ENCODE measurements at regions not wholly inside any gene's neighbourhood (a gene's known extent, or its start where the extent isn't known, plus 50 kb on each side); places are given as distances from the start of the nearest gene placed in this dataset.

GRCh38 chr1:184919892-184920291 lies 54.4 kb downstream of the NIBAN1 start:
- DNase-seq (no peak), ATAC-seq (no peak)
- intact Hi-C loops (cut with DNase I) = no loop called here

DNA sequence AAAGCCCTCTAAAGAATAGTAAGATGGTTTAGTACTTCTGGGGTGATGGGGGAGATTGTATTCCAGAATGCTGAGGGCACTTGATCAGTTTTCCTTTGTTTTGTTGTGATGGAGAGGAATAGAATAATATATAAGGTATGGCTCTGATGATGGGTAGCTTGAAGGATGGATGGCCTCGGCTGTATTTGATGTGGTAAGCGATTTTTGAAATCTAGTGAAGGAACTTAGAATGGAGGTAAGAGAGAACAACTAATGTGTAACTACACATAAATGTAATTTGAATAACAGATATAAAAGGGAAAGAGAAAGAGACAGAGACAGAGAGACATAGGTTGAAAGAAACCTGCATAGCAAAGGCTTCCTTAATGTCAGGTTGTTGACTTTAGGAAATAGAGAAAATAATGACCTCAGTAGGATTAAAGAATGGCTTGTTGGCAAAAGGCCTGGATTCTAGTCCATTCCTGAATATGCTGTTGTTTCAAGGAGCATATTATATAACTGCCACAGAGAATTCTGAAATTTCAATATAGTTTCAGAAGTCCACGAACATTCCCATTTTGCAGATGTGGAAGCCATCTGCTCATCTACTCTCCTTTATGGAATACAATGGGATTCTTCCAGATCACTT lies 58.7 kb downstream of the NIBAN1 start:
- intact Hi-C loops (cut with DNase I) = no loop called here
- ATAC-seq (no peak), DNase-seq (no peak)

DNA sequence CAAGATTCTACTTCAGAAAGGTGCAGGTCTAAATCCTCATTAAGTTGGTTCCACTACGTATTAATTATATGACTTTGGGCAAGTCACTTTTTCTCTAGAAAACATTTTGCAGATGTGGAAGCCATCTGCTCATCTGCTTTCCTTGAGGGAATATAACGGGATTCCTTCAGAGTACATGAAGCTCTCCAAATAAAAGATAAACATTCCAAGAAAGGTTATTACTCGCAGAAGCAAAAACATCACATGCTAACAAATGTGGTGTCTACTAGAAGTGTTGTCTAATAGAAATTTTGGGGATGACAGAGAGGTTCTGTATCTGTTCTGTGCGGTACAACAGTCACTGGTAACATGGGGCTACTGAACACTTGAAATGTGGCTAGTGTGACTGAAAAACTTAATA lies 60.2 kb downstream of the NIBAN1 start:
- ATAC-seq = no peak
- intact Hi-C loops (cut with DNase I) = no loop called here
- DNase-seq = no peak

DNA sequence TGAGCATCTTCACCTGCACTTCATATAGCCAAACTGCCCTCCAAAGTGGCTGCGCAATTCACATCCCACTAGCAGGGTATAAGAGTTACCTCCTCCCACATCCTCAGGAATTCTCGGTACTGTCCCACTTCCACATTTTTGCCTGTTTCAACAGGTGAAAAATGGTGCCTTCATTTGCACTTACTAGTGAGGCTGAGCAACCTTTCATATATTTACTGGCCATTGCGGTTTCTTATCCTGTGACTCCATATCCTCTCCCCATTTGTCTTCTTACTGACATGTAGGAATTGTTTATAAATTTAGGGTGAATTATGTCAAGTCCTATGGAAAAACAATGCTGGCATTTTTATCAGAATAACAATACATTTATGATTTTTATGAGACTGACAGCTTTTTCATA lies 61.9 kb downstream of the NIBAN1 start:
- DNase-seq (no peak), ATAC-seq (no peak)
- intact Hi-C loops (cut with DNase I) = no loop called here

DNA sequence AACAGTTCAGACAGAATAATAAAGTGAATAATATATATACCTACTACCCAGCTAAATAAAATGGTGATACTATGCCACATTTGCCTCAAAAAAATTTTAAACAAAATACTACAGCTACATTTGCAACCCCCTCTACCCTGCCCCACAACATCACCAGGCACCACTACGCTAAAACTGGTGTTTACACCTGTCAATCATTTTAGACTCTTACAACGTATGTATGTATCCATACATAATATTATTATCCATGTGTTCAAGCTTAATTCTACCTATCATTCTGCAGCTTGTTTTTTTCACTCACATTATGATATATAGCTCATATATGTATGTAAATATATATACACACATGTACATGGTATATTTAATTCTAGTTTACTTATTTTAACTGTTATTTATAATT lies 62.5 kb downstream of the NIBAN1 start:
- ATAC-seq (no peak), DNase-seq (no peak)
- intact Hi-C loops (cut with DNase I) = no loop called here

DNA sequence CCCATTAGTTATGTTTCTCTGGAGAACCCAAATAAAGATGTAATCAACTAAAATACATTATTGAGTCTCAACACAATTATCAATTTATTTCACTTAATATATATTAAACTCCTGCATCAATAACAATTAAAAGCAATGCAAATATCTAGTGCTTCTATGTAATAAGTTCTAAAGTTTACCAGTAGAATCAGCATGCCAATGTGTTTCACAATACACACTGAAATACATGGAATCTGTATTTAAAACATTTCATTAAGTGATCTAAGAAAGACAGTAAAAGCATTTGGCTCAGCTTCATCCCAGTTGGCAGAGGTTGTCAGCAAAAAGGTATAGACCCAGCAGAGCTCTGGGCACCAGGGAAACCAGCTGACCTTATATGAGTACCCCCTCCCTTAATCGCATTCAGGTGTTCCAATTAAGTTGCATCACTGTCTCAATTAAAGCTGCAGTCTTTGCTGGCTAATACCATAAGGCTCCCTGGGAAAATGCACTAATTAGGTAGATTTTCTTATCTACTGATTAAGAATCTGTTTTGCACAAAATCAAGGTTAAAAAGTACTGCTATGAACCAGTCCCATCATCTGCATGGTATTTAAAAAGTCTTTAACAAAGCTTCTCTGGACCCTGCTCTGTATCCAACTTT lies 63.1 kb downstream of the NIBAN1 start:
- intact Hi-C loops (cut with DNase I) = no loop called here
- DNase-seq (no peak), ATAC-seq (no peak)

GRCh38 chr1:184910691-184911091 lies 63.6 kb downstream of the NIBAN1 start:
- ATAC-seq (peak; percentile 87 to 93), DNase-seq (peak; percentile 78)
- intact Hi-C loops (cut with DNase I) = no loop called here

- ATAC-seq (no peak), DNase-seq (no peak)
- intact Hi-C loops (cut with DNase I) = no loop called here
Measured at GRCh38 chr1:184910005-184910404, 64.3 kb downstream of the NIBAN1 start.

GRCh38 chr1:184909019-184909418 lies 65.3 kb downstream of the NIBAN1 start:
- DNase-seq (no peak), ATAC-seq (no peak)
- intact Hi-C loops (cut with DNase I) = no loop called here

- ATAC-seq (no peak), DNase-seq (no peak)
- intact Hi-C loops (cut with DNase I) = no loop called here
Measured at GRCh38 chr1:184908506-184908905, 65.8 kb downstream of the NIBAN1 start.

- ATAC-seq (no peak), DNase-seq (no peak)
- intact Hi-C loops (cut with DNase I) = no loop called here
Measured at GRCh38 chr1:184907500-184907899, 66.8 kb downstream of the NIBAN1 start.

- no peak for ATAC-seq
- intact Hi-C loops (cut with DNase I) = no loop called here
- no peak for DNase-seq
Measured at GRCh38 chr1:184906761-184907160, 67.5 kb downstream of the NIBAN1 start.

GRCh38 chr1:184905601-184906322 lies 68.5 kb downstream of the NIBAN1 start:
- intact Hi-C loops (cut with DNase I) = no loop called here
- DNase-seq (no peak), ATAC-seq (peak in 1 of 2 donors; percentile 29)

GRCh38 chr1:184903111-184903692 lies 71.1 kb downstream of the NIBAN1 start:
- ATAC-seq (peak; percentile 36 to 48), DNase-seq (no peak)
- intact Hi-C loops (cut with DNase I) = no loop called here

GRCh38 chr1:184900507-184900906 lies 73.8 kb downstream of the NIBAN1 start:
- DNase-seq = no peak
- ATAC-seq = no peak
- intact Hi-C loops (cut with DNase I) = no loop called here

- ATAC-seq (no peak), DNase-seq (no peak)
- intact Hi-C loops (cut with DNase I) = no loop called here
Measured at GRCh38 chr1:184896000-184896399, 78.3 kb downstream of the NIBAN1 start.

- no peak for ATAC-seq
- intact Hi-C loops (cut with DNase I) = no loop called here
- DNase-seq = no peak
Measured at GRCh38 chr1:184895086-184895485, 79.2 kb downstream of the NIBAN1 start.

DNA sequence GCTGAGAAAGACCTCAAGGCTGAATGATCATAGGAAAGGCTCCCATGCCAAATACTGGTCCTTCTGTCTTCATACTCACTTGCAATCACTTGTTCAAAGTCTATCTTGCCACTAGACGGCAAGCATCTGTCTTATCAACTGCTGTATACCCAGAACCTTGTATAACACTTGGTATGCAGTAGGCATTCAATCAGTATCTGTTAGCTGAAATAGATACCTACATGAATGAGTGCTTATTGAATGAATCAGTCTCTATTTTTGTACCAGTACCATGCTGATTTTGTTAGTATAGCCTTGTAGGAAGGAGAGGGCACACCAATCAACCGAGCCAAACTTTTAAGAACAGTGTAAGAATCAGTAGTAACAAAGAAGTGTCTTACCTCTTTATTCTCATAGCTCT lies 80.6 kb downstream of the NIBAN1 start:
- ATAC-seq = no peak
- intact Hi-C loops (cut with DNase I) = no loop called here
- no peak for DNase-seq

DNA sequence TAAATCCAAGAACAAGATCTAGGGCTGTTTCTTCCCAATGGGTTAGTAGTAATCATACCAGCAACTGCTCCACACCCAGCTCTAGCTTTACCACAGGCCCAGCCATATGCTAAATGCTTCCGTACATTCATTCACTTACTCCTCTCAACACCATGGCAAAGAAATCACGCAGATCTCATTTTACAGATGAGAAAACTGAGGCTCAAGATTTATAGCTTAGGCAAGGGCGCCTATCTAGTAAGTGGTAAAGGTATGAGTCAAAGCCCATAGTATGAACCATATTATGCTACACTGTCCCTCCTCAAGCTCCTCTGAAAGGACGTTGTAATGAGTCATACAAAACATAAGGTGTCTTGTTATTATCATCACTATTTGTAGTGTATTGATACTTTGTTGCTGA lies 82.2 kb downstream of the NIBAN1 start:
- DNase-seq (no peak), ATAC-seq (no peak)
- intact Hi-C loops (cut with DNase I) = no loop called here

GRCh38 chr1:184891440-184891839 lies 82.9 kb downstream of the NIBAN1 start:
- ATAC-seq (peak in 1 of 2 donors; percentile 25), DNase-seq (no peak)
- intact Hi-C loops (cut with DNase I) = no loop called here

Data from left cardiac atrium (tissue), 4 donors.